ENCODE measurements at regions not wholly inside any gene's neighbourhood (a gene's known extent, or its start where the extent isn't known, plus 50 kb on each side); places are given as distances from the start of the nearest gene placed in this dataset.

DNA sequence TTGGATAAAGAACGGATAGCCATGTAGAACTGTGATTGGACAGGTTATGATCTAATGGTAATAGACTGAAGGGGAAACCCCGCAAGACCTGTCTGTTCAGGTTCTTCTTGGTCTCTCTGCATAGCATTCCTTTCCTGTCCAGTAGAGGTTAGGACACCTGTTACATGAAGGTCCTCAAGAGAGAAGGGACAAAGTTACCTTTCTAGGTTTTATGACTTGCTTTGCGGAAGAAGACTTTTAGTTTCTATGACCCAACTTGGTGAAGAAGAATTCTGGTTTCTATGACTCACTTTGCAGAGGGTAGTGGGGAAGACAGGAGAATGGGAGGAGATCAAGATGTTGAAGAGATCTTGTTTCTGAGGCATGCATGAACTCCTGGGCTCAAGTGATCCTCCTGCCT, 97.9 kb upstream of the C3orf80 start:
- no peak for TF ChIP-seq SUZ12 (IDR thresholded peaks at IDR 0.05; ENCODE audit: extremely low read depth, insufficient read depth, insufficient read length)
- no peak for TF ChIP-seq YY1 (IDR thresholded peaks at IDR 0.05; ENCODE audit: insufficient read depth, insufficient read length)
- TF ChIP-seq ZNF274 (IDR thresholded peaks at IDR 0.05; ENCODE audit: low read depth, low read length) = no peak

All from NT2/D1 (cell line).